PC-9 (cell line): ENCODE measurements at regions not wholly inside any gene's neighbourhood (a gene's known extent, or its start where the extent isn't known, plus 50 kb on each side); places are given as distances from the start of the nearest gene placed in this dataset.

Source experiments
- EZH2 ChIP-seq: fragments of 200-600 bp; sonication (generic); IDR thresholded peaks from 2 replicates; pipeline ENCODE4 v1.8.0; 2017; ENCODE audit warnings: antibody characterized with exemption, low read depth
- TF ChIP-seq, protein P1 (sequence below): fragments of 200-600 bp; sonication (generic); conservative IDR thresholded peaks from 2 replicates; pipeline ENCODE4 v1.6.1; 2017; ENCODE audit warnings: mixed run types, antibody characterized with exemption, mild to moderate bottlenecking, moderate library complexity

DNA sequence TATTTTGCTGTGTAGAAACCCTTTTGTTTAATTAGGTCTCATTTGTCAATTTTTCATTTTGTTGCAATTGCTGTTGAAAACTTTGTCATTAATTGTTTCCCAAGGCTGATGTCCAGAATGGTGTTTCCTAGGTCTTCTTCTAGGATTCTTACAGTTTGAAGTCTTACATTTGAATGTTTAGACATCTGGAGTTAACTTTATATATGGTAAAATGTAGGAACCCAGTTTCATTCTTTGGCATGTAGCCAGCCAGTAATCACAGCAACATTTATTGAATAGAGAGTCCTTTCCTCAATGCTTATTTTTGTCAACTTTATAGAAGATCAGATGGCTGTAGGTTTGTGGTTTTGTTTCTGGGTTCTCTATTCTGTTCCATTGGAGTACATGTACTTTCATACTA is 1290.8 kb upstream of the CDH9 start:
- TF ChIP-seq, protein P1, sequence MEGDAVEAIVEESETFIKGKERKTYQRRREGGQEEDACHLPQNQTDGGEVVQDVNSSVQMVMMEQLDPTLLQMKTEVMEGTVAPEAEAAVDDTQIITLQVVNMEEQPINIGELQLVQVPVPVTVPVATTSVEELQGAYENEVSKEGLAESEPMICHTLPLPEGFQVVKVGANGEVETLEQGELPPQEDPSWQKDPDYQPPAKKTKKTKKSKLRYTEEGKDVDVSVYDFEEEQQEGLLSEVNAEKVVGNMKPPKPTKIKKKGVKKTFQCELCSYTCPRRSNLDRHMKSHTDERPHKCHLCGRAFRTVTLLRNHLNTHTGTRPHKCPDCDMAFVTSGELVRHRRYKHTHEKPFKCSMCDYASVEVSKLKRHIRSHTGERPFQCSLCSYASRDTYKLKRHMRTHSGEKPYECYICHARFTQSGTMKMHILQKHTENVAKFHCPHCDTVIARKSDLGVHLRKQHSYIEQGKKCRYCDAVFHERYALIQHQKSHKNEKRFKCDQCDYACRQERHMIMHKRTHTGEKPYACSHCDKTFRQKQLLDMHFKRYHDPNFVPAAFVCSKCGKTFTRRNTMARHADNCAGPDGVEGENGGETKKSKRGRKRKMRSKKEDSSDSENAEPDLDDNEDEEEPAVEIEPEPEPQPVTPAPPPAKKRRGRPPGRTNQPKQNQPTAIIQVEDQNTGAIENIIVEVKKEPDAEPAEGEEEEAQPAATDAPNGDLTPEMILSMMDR: no peak
- TF ChIP-seq EZH2: no peak
